Activated B cell treated with CpG ODN at 0.5 μM for 24 hours (primary cell): ENCODE measurements at regions not wholly inside any gene's neighbourhood (a gene's known extent, or its start where the extent isn't known, plus 50 kb on each side); places are given as distances from the start of the nearest gene placed in this dataset.

Experiments
- ATAC-seq: fragments of 200-7000 bp; cut with Tn5 transposase; one replicate; pipeline ENCODE4 v1.10.0; 2021; ENCODE audit warnings: low read depth, mild to moderate bottlenecking, moderate library complexity
- CTCF ChIA-PET: fragments of 350-600 bp; sonication (Branson Sonifier 250); formaldehyde crosslinking; loops from one replicate; lab custom pipeline; 2021; ENCODE audit warnings: antibody characterized with exemption; lab: Charles Lee
- POLR2A ChIA-PET: fragments of 350-600 bp; sonication (Branson Sonifier 250); formaldehyde crosslinking; loops from one replicate; lab custom pipeline; 2021; ENCODE audit warnings: antibody characterized with exemption; lab: Charles Lee
- DNase-seq: peaks from one replicate; pipeline ENCODE4 v3.0.0; 2022
- H3K27ac Mint-ChIP-seq: one replicate; pipeline ENCODE4 v1.8.0; 2020; ENCODE audit warnings: mixed read lengths
- H3K27me3 Mint-ChIP-seq: one replicate; pipeline ENCODE4 v1.8.0; 2021; ENCODE audit warnings: mixed read lengths
- H3K36me3 Mint-ChIP-seq: one replicate; pipeline ENCODE4 v1.8.0; 2021; ENCODE audit warnings: low read depth, mixed read lengths
- H3K4me1 Mint-ChIP-seq: one replicate; pipeline ENCODE4 v1.8.0; 2021; ENCODE audit warnings: mixed read lengths
- H3K4me3 Mint-ChIP-seq: one replicate; pipeline ENCODE4 v1.8.0; 2020; ENCODE audit warnings: mild to moderate bottlenecking, mixed read lengths
- H3K9me3 Mint-ChIP-seq: one replicate; pipeline ENCODE4 v1.8.0; 2020; ENCODE audit warnings: mixed read lengths
- intact Hi-C: fragments of 100-400 bp; cut with micrococcal nuclease; formaldehyde crosslinking; loops from one replicate; pipeline ENCODE4 v1.15.1; 2024
- TF ChIP-seq, protein P1 (sequence below): fragments of 200-600 bp; IDR thresholded peaks from one replicate; pipeline ENCODE4 v1.8.0; 2022; ENCODE audit warnings: antibody characterized with exemption, mild to moderate bottlenecking

DNA sequence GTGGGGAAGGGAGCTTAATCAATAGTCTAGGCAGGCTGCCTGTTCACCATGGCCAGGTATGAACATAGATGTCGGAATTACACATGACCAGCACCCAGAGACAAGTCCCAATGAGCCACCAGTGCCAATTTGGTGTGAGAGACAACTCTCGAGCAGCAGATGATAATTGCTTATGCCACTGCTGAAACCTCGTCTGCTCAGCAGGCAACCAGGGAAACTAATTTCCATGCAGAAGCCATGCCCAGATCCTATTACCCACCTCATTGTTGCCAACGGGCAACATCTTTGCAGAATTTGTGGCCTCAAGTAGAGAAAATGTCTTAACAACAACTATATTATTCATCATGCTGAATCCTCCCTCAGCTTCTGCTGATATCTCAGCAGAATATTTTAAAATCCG, 84.9 kb downstream of the CGGBP1 start:
- ChIA-PET CTCF (no interaction called here), POLR2A (no interaction called here)
- Mint-ChIP-seq H3K9me3 (no peaks in the 10 kb centered on the region), H3K27me3 (no peaks in the 10 kb centered on the region), H3K4me1 (no peaks in the 10 kb centered on the region), H3K27ac (no peak overlapping the region), H3K36me3 (no peaks in the 10 kb centered on the region), H3K4me3 (no peak overlapping the region)
- TF ChIP-seq, protein P1, sequence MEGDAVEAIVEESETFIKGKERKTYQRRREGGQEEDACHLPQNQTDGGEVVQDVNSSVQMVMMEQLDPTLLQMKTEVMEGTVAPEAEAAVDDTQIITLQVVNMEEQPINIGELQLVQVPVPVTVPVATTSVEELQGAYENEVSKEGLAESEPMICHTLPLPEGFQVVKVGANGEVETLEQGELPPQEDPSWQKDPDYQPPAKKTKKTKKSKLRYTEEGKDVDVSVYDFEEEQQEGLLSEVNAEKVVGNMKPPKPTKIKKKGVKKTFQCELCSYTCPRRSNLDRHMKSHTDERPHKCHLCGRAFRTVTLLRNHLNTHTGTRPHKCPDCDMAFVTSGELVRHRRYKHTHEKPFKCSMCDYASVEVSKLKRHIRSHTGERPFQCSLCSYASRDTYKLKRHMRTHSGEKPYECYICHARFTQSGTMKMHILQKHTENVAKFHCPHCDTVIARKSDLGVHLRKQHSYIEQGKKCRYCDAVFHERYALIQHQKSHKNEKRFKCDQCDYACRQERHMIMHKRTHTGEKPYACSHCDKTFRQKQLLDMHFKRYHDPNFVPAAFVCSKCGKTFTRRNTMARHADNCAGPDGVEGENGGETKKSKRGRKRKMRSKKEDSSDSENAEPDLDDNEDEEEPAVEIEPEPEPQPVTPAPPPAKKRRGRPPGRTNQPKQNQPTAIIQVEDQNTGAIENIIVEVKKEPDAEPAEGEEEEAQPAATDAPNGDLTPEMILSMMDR = no peak
- intact Hi-C loops = no loop called here
- ATAC-seq (no peak), DNase-seq (no peak)

DNA sequence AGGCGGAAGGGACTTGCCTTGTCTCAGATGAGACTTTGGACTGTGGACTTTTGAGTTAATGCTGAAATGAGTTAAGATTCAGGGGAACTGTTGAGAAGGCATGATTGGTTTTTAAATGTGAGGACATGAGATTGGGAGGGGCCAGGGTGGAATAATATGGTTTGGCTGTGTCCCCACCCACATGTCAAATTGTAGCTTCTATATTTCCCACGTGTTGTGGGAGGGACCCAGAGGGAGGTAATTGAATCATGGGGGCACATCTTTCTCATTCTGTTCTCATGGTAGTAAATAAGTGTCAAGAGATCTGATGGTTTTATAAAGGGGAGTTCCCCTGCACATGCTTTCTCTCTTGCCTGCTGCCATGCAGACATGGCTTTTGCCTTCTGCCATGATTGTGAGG, 89.2 kb downstream of the CGGBP1 start:
- ATAC-seq (no peak), DNase-seq (no peak)
- Mint-ChIP-seq H3K9me3 (no peaks in the 10 kb centered on the region), H3K36me3 (no peaks in the 10 kb centered on the region), H3K27me3 (no peaks in the 10 kb centered on the region), H3K4me3 (no peak overlapping the region), H3K27ac (no peak overlapping the region), H3K4me1 (no peaks in the 10 kb centered on the region)
- CTCF ChIA-PET = no interaction called here
- intact Hi-C loops = no loop called here
- TF ChIP-seq, protein P1 = no peak
- POLR2A ChIA-PET = no interaction called here

DNA sequence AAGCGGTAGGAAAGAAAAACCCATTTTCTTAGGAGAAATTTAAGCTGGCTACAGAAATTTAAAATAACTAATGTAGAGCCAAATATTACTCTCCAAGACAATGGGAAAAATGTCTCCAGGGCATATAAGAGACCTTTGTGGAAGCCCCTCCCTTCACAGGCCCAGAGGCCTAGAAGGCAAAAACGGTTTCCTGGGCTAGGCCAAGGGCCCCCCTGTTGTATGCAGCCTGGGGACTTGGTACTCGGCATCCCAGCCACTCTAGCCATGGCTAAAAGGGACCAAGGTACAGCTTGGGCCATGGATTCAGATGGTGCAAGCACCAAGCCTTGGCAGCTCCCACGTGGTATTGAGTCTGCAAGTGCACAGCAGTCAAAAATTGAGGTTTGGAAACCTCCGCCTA, 90.1 kb downstream of the CGGBP1 start:
- Mint-ChIP-seq H3K27me3 (no peaks in the 10 kb centered on the region), H3K4me3 (no peak overlapping the region), H3K4me1 (no peaks in the 10 kb centered on the region), H3K27ac (no peak overlapping the region), H3K9me3 (no peaks in the 10 kb centered on the region), H3K36me3 (no peaks in the 10 kb centered on the region)
- CTCF ChIA-PET = no interaction called here
- DNase-seq = no peak
- POLR2A ChIA-PET = no interaction called here
- no peak for ATAC-seq
- intact Hi-C loops = no loop called here
- TF ChIP-seq, protein P1 = no peak

DNA sequence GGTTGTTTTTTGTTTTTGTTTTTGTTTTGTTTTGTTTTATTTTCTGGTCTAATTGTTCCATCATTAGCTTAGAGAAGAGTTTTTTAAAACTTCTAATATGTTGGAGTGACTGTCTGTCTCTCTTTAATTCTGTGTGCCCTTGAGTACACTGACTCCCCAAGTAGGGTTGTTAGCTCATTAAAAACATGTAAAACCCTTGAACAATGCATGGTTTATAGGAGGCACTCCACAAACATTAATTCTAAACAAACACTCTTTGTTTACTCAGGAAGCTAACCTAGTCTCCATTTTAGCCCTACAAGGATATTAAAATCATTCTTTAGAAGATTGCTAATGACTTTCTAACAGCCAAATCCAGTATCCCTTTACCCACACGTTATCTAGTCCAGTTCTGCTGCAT, 100.5 kb downstream of the CGGBP1 start:
- DNase-seq (no peak), ATAC-seq (no peak)
- POLR2A ChIA-PET = no interaction called here
- CTCF ChIA-PET = no interaction called here
- intact Hi-C loops = no loop called here
- H3K9me3 Mint-ChIP-seq = no peaks in the 10 kb centered on the region
- no peaks in the 10 kb centered on the region for H3K27me3 Mint-ChIP-seq
- TF ChIP-seq, protein P1 = no peak
- H3K27ac Mint-ChIP-seq = no peak overlapping the region
- H3K36me3 Mint-ChIP-seq = no peaks in the 10 kb centered on the region
- no peaks in the 10 kb centered on the region for H3K4me1 Mint-ChIP-seq
- H3K4me3 Mint-ChIP-seq = no peak overlapping the region

DNA sequence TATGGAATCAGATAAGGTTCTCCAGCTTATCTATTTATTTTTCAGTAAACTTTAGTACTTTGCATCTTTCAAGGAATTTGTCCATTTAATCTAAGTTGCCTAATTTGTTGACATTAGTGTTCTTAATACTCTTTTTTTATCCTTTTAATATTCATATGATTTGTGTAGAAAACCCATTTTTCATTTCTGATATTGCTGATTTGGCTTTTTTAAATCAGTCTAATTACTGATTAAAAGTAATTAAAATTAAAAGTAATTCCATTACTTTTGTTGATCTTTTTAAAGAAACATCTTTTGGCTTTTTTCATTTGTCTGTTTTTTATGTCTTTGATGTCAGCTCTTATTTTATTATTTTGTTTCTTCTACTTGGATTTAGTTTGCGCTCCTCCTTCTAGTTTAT, 101.2 kb downstream of the CGGBP1 start:
- CTCF ChIA-PET = no interaction called here
- Mint-ChIP-seq H3K9me3 (no peaks in the 10 kb centered on the region), H3K36me3 (no peaks in the 10 kb centered on the region), H3K27ac (no peak overlapping the region), H3K27me3 (no peaks in the 10 kb centered on the region), H3K4me1 (no peaks in the 10 kb centered on the region), H3K4me3 (no peak overlapping the region)
- DNase-seq = no peak
- no peak for ATAC-seq
- POLR2A ChIA-PET = no interaction called here
- intact Hi-C loops = no loop called here
- TF ChIP-seq, protein P1 = no peak
